ENCODE measurements at regions not wholly inside any gene's neighbourhood (a gene's known extent, or its start where the extent isn't known, plus 50 kb on each side); places are given as distances from the start of the nearest gene placed in this dataset.

DNA sequence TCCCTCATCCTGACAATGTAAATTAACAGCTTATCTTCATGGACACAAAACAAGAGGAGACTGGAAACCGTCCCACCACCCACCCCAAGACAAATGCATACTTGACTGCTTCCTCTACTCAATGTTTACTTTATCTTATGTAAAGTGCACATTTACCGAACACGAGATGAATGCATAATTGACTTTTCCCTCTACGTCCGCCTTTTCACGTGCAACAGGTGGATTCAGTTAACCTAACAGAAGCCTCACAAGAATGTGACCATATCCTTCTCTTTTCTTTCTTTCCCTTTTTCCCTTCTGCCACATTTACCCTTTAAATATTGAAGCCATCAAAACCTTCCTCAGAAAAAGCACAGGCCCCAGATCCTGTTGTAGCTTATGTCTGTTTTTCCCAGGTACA lies 468.0 kb downstream of the UQCRFS1 start:
- TF ChIP-seq CTCF (conservative IDR thresholded peaks at IDR 0.05): no peak
- no peak for TF ChIP-seq EZH2 (IDR thresholded peaks at IDR 0.05; ENCODE audit: low read depth)

Data from PC-9 (cell line).